SK-N-SH (cell line): ENCODE measurements at regions not wholly inside any gene's neighbourhood (a gene's known extent, or its start where the extent isn't known, plus 50 kb on each side); places are given as distances from the start of the nearest gene placed in this dataset.

ENCODE experiments used
- CTCF ChIP-seq: fragments of 200-600 bp; sonication (generic); IDR thresholded peaks from 2 replicates; pipeline ENCODE4 v1.6.1; 2017; ENCODE audit warnings: antibody characterized with exemption, mild to moderate bottlenecking, moderate library complexity
- TF ChIP-seq, protein P1 (sequence below): IDR thresholded peaks from 2 replicates; pipeline ENCODE4 v1.6.1; 2012; ENCODE audit warnings: mild to moderate bottlenecking, low read depth, low read length, moderate library complexity

- TF ChIP-seq, protein P1, sequence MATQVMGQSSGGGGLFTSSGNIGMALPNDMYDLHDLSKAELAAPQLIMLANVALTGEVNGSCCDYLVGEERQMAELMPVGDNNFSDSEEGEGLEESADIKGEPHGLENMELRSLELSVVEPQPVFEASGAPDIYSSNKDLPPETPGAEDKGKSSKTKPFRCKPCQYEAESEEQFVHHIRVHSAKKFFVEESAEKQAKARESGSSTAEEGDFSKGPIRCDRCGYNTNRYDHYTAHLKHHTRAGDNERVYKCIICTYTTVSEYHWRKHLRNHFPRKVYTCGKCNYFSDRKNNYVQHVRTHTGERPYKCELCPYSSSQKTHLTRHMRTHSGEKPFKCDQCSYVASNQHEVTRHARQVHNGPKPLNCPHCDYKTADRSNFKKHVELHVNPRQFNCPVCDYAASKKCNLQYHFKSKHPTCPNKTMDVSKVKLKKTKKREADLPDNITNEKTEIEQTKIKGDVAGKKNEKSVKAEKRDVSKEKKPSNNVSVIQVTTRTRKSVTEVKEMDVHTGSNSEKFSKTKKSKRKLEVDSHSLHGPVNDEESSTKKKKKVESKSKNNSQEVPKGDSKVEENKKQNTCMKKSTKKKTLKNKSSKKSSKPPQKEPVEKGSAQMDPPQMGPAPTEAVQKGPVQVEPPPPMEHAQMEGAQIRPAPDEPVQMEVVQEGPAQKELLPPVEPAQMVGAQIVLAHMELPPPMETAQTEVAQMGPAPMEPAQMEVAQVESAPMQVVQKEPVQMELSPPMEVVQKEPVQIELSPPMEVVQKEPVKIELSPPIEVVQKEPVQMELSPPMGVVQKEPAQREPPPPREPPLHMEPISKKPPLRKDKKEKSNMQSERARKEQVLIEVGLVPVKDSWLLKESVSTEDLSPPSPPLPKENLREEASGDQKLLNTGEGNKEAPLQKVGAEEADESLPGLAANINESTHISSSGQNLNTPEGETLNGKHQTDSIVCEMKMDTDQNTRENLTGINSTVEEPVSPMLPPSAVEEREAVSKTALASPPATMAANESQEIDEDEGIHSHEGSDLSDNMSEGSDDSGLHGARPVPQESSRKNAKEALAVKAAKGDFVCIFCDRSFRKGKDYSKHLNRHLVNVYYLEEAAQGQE = no peak
- no peak for TF ChIP-seq CTCF
These were observed 903.4 kb downstream of the TTLL7 start for GRCh38 chr1:83095570-83095969.
